GM12891 (cell line): ENCODE measurements at regions not wholly inside any gene's neighbourhood (a gene's known extent, or its start where the extent isn't known, plus 50 kb on each side); places are given as distances from the start of the nearest gene placed in this dataset.

ENCODE experiments used
- PAX5 ChIP-seq: IDR thresholded peaks from 2 replicates; pipeline ENCODE4 v1.6.1; 2011; ENCODE audit warnings: low read length, moderate library complexity, mild to moderate bottlenecking; ENCODE audit not compliant: insufficient read depth, severe bottlenecking
- POLR2A ChIP-seq: IDR thresholded peaks from 2 replicates; pipeline ENCODE4 v1.6.1; 2011; ENCODE audit warnings: low read depth, low read length, control low read depth
- POLR2AphosphoS5 ChIP-seq: IDR thresholded peaks from 2 replicates; pipeline ENCODE4 v1.6.1; 2011; ENCODE audit warnings: low read depth, low read length, control low read depth
- POU2F2 ChIP-seq: IDR thresholded peaks from 2 replicates; pipeline ENCODE4 v1.6.1; 2011; ENCODE audit warnings: low read depth, mild to moderate bottlenecking, control low read depth, low read length, moderate library complexity
- SPI1 ChIP-seq: IDR thresholded peaks from 2 replicates; pipeline ENCODE4 v1.6.1; 2011; ENCODE audit warnings: low read depth, low read length, control low read depth
- TAF1 ChIP-seq: IDR thresholded peaks from 2 replicates; pipeline ENCODE4 v1.6.1; 2011; ENCODE audit warnings: low read depth, low read length, control low read depth

DNA sequence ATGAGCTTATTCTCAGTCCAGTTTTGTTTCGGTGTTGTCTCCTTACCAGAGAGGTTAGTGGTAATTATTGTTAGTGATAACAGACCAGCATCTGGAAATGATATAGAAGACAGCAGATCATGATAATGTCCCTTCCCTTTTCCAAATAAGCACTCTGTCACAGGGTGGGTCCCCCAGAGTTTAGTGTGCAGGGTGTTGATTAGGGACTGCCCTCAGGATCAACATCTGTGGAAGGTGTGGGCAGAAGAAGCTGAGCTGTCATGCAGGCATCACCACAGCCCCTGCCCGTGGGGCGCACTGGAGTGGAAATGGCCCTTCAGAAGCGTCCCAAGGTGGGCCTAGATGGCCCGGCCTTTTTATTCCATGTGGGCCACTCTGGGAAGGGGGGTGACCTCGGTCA is 67.6 kb upstream of the DTNBP1 start:
- TF ChIP-seq POLR2A = no peak
- no peak for TF ChIP-seq POLR2AphosphoS5
- no peak for TF ChIP-seq SPI1
- no peak for TF ChIP-seq TAF1
- TF ChIP-seq POU2F2 = no peak
- no peak for TF ChIP-seq PAX5
